ENCODE measurements at regions not wholly inside any gene's neighbourhood (a gene's known extent, or its start where the extent isn't known, plus 50 kb on each side); places are given as distances from the start of the nearest gene placed in this dataset.
A peak's percentile ranks its signal among the peaks of the same experiment; 100 is the strongest.
"Not testable (repeated sequence)": the region's sequence is repeated elsewhere in the genome, so short reads cannot be mapped to it uniquely, and the experiment has no call there.

DNA sequence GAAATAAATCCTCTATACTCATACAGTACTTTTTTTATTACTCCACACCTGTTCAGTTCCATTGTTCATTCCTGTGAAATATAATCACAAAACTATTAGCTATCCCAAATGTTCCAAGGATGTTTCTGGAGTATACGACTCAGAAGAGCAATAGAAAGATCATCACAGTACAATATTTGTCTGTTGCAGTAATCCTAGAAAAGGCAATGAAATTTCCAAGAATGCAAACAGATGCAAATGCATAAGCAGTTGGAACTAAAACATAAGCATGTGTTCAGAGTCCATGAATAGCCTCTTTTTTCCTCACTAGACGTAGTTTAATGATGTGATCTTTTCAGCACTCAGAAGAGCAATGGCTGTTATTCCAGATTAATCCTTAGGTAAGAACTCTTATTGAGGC, 55.2 kb downstream of the RTL3 start:
- no peak for DNase-seq (ENCODE audit: low read depth)

DNA sequence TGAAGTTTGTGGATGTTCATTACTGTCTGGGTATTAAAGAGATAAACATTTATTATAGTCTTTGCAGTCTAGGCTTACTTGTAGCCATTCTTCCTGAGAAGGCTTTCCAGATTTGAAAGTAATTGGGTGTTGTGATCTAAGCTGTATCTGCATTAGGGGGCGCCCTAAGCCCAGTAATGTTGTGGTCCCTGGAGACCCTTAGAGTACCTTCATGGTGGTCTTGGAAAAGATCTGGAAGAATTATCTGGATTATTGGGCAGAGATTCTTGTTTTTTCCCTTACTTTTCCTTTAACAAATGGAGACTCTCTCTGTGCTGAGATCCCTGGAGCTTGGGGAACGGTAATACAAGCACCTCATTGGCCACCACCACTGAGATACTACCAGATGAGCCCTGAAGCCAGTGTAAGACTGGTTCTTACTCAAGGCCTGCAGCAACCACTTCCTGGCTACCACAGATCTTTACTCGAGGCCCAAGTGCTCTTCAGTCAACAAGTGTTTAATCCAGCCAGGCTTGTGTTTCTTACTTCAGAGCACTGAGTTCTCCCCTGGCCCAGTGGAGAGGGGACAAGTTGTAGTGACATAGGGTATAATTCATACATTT, 63.1 kb downstream of the RTL3 start:
- DNase-seq (ENCODE audit: low read depth): no peak

DNA sequence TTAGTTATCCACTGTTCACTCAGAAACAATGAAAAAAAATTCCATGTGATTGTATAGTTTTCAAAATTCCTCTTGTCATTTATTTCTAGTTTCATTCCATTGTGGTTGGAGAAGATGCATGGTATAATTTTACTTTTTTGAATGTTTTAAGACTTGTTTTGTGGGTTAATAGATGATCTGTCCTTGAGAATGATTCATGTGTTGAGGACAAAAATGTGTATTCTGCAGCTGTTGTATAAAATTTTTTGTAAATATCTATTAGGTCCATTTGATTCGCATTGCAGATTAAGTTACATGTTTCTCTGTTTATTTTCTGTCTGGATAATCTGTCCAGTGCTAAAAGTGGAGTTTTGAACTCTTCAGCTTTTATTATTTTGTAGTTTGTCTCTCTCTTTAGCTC, 65.4 kb downstream of the RTL3 start:
- DNase-seq (ENCODE audit: low read depth): no peak

DNA sequence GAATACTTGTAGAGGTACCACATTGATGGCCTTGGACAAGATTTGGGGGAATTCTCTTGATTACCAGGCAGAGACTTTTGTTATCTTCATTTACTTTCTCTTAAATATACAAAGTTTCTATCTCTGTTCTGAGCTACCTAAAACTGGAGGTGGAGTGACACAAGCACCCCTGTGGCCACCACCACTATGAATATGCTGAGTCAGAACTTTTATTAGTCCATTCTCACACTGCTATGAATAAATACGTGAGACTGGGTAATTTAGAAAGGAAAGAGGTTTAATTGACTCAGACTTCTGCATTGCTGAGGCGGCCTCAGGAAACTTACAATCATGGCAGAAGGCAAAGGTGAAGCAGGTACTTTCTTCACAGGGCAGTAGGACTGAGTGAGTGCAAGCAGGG, 67.1 kb downstream of the RTL3 start:
- no peak for DNase-seq (ENCODE audit: low read depth)

DNA sequence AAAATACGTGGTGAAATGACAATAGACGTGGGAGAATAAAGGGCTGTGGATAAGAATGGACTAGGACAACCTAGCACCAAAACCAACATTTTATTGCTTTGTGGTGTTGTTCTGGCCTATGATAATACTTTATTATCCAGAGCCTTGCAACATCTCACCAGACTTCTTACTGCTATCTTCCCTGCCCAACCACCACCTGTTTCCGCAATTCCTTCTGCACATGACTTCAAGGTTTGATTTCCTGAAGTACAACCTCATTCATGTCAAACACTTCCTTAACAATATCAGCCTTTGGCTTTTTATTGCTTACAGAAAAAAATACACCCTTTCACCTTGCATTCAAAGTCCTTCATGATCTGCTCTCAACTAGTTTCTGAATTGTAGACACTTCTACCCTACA, 84.8 kb downstream of the RTL3 start:
- DNase-seq (ENCODE audit: low read depth): no peak

DNA sequence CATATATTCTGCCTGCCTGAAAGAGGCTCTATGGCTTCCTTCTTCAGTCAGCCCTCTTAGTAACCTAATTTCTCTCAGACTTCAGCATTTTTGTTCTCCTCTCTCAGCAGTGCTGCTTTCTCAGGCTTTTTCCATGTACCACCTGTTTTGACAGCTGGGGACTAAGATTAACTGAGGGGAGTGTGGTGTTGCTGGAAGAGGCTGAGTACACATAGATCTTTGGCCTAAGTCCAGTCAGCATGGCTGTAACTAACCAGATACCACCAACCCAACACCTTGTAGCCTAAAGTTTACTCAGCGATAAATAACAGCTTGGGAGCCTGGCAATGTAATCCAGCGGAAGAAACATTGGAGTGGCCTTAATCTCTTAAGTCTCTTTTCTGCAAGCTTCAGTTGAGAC, 85.5 kb downstream of the RTL3 start:
- DNase-seq (ENCODE audit: low read depth): no peak

DNA sequence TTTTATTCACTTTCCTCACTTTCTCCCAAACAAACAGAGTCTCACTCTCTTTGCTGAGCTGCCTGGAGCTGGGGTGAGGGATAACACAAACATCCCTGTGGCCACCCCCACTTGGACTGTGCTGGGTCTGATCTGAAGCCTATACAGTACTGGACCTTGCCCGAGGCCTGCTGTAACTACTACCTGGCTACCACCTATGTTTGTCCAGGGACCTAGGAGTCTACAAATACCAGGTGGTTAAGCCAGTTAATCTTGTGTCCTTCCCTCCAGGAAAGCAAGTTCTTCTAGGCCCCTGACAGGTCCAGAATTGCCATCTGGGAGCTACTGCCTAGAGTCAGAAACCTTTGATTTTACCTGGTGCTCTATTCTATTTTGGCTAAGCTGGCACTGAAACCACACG, 87.3 kb downstream of the RTL3 start:
- no peak for DNase-seq (ENCODE audit: low read depth)

DNA sequence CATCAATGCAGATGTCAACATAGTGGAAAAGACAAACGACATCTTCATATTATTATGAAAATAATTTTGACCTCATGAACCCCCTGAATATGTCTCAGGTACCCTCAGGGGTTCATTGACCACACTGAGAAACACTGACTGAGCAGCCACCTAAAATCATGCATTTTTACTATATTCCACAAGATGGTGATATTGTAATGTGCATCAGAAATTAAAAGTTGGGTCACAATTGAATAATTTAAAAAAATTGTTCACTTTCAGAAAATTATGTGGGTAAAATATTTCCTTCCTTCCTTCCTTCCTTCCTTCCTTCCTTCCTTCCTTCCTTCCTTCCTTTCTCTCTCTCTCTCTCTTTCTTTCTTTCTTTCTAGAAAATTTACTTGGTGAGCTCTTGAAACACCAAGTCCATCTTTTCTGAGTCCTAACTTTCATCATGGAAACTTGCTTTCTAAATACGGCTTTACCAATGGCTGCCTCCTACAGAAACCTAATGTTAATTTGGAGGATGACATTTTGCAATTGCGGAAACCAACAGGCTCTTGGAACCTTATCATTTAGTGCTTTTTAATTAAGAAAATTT, 103.6 kb downstream of the RTL3 start:
- DNase-seq (ENCODE audit: low read depth): no peak

DNA sequence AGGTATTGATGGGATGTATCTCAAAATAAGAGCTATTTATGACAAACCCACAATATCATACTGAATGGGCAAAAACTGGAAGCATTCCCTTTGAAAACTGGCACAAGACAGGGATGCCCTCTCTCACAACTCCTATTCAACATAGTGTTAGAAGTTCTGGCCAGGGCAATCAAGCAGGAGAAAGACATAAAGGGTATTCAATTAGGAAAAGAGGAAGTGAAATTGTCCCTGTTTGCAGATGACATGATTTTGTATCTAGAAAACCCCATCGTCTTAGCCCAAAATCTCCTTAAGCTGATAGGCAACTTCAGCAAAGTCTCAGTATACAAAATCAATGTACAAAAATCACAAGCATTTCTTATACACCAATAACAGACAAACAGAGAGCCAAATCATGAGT, 106.5 kb downstream of the RTL3 start:
- not testable (repeated sequence) for DNase-seq (ENCODE audit: low read depth)

DNA sequence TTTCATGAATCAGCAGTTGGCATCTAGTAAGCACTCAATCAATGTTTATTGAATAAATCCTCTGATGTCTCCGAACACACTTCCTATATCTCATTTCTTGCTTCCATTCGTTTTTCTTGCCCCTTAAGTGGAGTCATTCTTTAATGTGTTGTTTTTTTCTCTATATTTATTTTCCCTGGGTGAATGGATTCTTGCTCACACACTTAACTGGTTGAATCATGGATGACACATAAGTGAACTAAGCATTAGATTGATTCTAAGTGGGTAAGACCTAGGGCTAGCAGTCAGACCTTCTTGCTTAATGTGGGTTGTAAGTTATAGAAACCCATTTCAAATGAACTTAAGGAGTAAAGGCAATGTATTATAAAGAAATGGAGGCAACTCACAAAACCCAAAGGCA, 111.1 kb downstream of the RTL3 start:
- DNase-seq (ENCODE audit: low read depth): no peak

DNA sequence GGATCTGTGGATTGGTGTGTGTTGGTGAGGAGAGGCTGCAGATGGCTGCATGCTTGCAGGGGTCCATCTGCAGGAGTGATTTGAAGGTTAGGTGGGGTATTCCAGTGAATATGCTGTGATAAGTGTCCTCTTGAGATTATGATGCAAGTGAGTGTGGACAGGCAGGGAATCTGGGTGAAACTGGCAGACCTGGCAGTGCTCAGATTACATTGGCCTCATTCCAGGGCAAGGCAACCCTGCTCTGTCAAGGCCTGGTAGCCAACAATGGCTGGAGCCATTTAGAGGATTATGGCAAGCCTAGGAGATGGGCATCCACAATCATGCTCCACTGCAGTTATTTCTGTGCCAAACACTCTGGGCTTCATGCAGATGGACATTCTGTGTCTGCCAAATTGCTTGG, 113.9 kb downstream of the RTL3 start:
- no peak for DNase-seq (ENCODE audit: low read depth)

DNA sequence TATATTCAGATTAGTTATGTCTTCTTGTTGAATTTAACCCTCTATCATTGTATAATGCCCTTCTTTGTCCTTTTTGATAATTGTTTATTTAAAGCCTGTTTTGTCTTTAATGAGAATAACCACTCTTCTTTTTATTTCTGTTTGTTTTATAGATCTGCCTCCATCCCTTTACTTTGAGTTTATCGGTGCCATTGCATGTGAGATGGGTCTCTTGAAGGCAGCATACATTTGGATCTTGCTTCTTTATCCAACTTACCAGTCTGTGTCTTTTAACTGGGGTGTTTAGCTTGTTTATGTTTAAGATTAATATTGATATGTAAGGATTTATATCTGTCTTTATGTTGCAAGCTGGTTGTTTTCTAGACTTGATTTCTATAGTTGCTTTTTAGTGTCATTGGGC, 115.8 kb downstream of the RTL3 start:
- DNase-seq (ENCODE audit: low read depth): no peak

DNA sequence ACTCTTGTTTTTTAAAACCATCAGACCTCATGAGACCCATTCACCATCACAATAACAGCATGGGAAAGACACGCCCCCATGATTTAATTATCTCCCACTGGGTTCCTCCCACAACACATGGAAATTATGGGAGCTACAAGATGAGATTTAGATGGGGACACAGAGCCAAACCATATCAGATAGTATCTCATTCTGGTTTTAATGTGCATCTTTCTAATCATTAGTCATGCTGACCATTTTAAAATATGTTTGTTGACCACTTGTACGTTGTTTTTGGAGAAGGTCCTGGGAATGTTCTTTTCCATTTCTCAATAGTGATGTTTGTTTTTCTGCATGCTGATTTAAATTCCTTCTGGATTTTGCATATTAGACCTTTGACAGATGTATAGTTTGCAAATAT, 119.0 kb downstream of the RTL3 start:
- DNase-seq (ENCODE audit: low read depth): no peak

DNA sequence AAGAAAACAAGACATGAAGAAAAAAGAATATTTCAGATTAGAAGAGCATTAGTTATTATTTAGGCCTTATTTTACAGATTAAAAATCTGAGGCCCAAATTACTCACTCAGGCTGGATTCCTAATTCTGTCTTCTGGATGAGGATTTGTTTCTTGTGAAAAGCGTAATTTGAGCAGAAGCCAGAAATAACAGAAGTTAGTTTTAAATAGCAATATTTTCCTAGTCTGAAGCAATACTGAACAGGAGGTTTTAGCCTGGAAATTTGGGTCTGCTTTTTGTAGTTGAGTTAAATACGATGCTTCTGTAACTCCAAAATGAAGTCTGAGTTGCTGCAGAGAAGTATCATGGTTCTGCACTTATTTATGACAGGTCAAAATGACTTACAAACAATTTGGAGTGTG, 124.9 kb downstream of the RTL3 start:
- DNase-seq (ENCODE audit: low read depth): no peak

DNA sequence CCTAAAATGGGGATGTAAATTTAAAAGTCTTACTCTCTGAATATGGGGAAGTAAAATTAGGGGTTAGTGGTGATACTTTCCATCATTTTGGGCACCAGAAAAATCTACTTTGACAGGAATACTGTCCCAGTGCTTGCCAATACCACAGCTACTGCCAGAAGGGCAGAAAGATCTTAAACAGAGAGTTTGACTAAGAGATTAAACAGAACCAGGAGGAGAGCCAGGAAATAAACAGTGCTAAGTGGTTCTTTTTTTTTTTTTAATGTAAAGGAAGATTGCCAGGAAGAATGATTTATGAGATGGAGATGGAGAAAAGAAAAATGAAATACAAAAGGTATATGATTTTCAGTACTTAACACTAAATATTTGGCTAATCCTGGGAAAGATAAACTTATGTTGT, 126.8 kb downstream of the RTL3 start:
- DNase-seq (ENCODE audit: low read depth): no peak

DNA sequence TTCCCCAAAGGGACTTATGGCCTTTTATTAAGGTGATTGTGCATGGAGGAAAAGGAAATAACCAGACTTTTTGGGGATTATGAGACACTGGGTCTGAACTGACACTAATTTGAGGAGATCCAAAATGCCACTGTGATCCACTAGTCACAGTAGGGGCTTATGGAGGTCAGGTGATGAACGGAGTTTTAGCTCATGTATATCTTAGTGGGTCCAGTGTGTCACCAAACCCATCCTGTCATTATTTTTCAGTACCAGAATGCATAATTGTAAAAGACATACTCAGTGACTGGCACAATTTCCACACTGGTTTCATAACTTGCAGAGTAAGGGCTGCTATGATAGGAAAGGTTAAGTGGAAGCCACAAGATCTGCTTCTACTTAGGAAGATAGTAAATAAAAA, 131.3 kb downstream of the RTL3 start:
- DNase-seq (ENCODE audit: low read depth): no peak

DNA sequence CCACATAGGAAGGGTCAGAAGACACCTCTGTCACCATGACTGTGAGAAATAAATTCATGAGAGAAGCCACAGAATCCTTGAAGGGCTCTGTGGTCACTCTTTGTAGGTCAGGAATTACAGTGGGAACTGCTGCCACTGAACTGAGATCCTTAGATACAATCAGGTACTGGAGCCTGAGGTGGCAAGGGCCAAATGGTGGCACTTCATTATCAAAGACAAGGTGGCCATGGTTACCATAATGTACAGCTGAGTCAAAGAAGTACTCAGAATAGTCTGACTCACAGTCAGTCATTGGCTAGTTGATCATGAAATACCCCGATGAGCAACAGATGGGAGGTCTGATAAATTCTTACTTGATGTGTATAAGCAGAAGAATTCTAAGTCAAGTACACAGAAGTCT, 131.9 kb downstream of the RTL3 start:
- no peak for DNase-seq (ENCODE audit: low read depth)

DNA sequence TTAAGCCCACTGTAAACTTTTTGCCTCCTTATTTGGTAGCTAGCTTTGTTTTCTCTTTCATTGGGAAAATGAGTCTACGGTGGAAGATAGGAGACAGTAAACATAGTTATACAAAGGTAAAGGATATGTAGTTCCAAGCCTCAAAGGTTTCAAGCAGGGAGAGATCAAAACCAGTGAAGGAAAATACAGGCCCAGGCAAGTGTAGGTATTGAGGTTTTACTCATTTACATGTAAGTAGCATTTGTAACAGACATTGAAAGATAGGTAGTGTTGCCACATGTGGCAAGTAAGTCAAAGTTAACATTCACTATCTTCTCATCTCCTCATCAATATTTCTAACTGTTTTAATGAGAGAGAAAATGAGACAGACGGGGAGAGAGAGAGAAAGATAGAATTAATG, 136.5 kb downstream of the RTL3 start:
- DNase-seq (ENCODE audit: low read depth): no peak

DNA sequence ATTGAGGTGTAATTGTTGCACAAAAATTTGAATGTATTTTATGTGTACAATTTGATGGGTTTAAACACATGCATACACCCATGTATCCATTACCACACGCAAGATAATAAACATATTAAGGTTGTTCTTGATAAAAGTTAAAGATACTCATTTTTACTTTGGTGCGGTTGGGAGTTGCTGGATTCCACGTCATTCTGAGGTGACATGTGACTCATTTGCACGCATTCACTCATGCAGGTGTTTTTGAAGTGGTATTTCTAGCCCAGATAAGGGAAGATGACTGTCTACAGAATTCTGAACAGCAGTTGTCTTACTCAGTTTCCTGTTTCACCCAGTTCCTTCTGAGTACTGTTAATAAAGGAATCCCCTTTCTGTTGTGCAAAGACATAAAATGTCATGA, 142.0 kb downstream of the RTL3 start:
- DNase-seq (ENCODE audit: low read depth): peak; percentile 26

DNA sequence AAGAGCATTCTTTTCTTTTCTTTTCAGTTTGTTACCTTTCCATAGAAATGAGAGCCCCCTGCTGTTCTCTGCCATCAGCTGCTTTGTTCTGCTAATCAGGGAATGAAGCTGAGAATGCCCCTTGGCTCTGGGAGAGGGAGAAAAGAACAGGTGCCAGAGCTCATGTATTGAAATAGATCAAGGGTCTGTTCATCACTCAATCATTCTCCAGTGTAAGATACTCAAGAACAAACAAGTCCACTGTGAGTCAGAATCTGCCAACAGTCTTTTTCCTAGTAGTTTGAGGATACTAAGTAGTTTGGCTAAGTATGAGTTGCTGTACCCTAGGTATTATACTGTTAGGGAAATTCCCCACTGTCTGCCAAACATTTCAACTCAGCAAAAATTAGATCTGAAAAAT, 144.3 kb downstream of the RTL3 start:
- DNase-seq (ENCODE audit: low read depth): no peak

DNA sequence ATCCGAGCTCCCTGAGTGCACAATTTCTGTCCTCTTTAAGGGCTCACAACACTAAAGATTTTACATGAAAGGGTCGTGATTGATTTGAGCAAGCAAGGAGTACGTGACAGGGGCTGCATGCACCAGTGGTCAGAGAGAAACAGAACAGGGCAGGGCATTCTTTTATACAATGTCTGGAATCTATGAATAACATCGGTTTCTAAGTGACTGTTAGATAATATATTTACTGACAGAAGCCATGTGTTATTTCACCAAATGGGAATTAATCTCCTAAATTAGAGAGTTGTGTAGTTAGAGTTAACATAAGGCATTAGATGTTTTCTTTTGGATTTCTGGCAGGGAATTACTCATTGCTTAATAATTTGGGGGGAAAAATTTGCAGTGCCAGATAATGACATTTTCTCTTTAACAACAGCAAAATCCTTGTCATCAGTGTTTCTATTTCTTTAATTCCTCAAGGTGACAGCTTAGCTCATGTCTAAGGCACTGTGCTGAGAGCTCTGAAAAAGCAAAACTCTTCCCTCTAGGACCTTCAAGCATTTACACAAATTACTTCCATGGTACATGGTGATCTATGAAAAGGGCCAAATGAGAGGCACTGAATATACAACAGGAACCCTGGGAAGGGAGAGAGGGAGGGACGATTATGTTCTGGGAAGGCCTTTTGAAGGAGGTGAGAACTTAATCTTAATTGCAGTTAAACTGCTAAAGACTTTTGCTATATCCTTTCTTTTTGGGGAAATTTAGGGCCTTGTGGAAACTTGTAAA, 145.0 kb downstream of the RTL3 start:
- DNase-seq (ENCODE audit: low read depth): no peak

DNA sequence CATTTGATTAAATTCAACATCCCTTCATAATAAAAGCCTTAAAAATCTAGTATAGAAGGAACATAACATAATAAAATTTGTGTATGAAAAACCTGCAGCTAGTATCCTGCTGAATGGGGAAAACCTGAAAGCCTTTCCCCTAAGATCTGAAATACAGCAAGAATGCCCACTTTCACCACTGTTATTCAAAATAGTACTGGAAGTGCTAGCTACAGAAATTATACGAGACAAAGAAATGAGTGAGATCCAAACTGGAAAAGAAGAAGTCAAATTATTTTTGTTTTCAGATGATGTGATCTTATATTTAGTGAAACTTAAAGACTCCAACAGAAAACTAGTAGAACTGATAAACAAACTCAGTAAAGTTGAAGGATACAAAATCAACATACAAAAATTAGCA, 152.9 kb downstream of the RTL3 start:
- DNase-seq (ENCODE audit: low read depth): no peak

DNA sequence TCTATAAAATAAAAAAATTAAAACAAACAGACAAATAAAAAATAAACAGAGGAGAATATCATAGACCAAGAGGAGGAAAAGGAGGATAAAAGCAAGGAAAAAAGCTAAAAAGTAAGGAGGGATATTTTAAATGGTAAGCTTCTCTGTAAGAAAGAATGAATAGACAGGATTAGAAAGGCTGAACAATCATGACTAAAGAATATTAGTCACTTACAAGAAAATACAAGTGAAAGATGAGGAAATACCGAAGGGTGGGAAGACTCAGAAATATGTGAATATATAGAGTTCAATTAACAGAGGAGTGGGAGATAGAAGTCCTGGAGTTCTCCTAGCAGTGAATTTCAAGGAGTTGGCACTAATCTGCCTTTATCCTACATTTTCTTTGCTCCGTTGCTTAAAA, 162.6 kb downstream of the RTL3 start:
- no peak for DNase-seq (ENCODE audit: low read depth)

DNA sequence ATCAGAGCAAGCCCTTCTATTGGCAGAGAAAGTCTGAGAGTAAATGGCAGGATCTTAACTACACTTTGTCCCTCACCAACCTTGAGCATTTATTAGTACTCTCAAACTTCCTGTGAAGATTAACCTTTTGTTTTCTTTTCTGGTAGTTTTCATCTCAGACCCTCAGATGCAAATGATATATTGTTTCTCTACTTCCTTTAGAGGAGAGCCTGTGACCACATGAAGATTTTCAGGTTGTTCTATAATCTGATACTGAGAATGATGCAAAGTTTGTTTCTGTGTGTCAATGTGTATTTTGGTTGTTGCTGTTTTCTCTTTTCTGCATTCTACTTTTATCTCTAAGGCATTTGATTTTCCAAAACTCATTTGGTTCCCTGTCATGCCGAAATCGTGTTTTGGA, 165.8 kb upstream of the CYSLTR1 start:
- no peak for DNase-seq (ENCODE audit: low read depth)

Data from activated T-helper 1 cell treated with Interleukin-2 at 50 U/mL for 16 hours (primary cell).